NCI-H2029 (cell line): ENCODE measurements at regions not wholly inside any gene's neighbourhood (a gene's known extent, or its start where the extent isn't known, plus 50 kb on each side); places are given as distances from the start of the nearest gene placed in this dataset.

Experiments
- DNase-seq: peaks from one replicate; lab custom pipeline; 2025; lab: John Stamatoyannopoulos, UW

- DNase-seq, result peak; percentile 35
These were observed 233.0 kb upstream of the MAD2L1 start for GRCh38 chr4:120299631-120300030.

GRCh38 chr4:120293341-120293740, 226.7 kb upstream of the MAD2L1 start:
- no peak for DNase-seq

- no peak for DNase-seq
These were observed 224.9 kb upstream of the MAD2L1 start for GRCh38 chr4:120291541-120291940.

GRCh38 chr4:120290553-120290952, 223.9 kb upstream of the MAD2L1 start:
- DNase-seq, result no peak

GRCh38 chr4:120286813-120287212, 220.2 kb upstream of the MAD2L1 start:
- DNase-seq, result no peak

GRCh38 chr4:120281581-120281980, 214.9 kb upstream of the MAD2L1 start:
- DNase-seq, result no peak

- DNase-seq, result no peak
These were observed 210.7 kb upstream of the MAD2L1 start for GRCh38 chr4:120277391-120277790.

- DNase-seq, result no peak
These were observed 200.0 kb upstream of the MAD2L1 start for GRCh38 chr4:120266602-120267001.

- DNase-seq, result no peak
These were observed 197.0 kb upstream of the MAD2L1 start for GRCh38 chr4:120263618-120264017.

- DNase-seq, result no peak
These were observed 194.5 kb upstream of the MAD2L1 start for GRCh38 chr4:120261117-120261516.

- peak; percentile 5 for DNase-seq
These were observed 189.6 kb upstream of the MAD2L1 start for GRCh38 chr4:120256112-120256775.

- DNase-seq, result no peak
These were observed 171.8 kb upstream of the MAD2L1 start for GRCh38 chr4:120238277-120238973.

- DNase-seq, result no peak
These were observed 170.2 kb upstream of the MAD2L1 start for GRCh38 chr4:120236873-120237272.

GRCh38 chr4:120232050-120232449, 165.4 kb upstream of the MAD2L1 start:
- no peak for DNase-seq

GRCh38 chr4:120228086-120228485, 161.4 kb upstream of the MAD2L1 start:
- no peak for DNase-seq

- no peak for DNase-seq
These were observed 160.9 kb upstream of the MAD2L1 start for GRCh38 chr4:120227554-120227953.

- DNase-seq, result no peak
These were observed 158.9 kb upstream of the MAD2L1 start for GRCh38 chr4:120225527-120225926.

- DNase-seq, result no peak
These were observed 152.3 kb upstream of the MAD2L1 start for GRCh38 chr4:120218981-120219380.

- no peak for DNase-seq
These were observed 148.7 kb upstream of the MAD2L1 start for GRCh38 chr4:120215350-120215749.

GRCh38 chr4:120211408-120212015, 144.9 kb upstream of the MAD2L1 start:
- no peak for DNase-seq

GRCh38 chr4:120209706-120210105, 143.1 kb upstream of the MAD2L1 start:
- DNase-seq, result no peak

- no peak for DNase-seq
These were observed 140.4 kb upstream of the MAD2L1 start for GRCh38 chr4:120207021-120207420.

- no peak for DNase-seq
These were observed 135.6 kb upstream of the MAD2L1 start for GRCh38 chr4:120202222-120202621.
